ENCODE measurements at regions not wholly inside any gene's neighbourhood (a gene's known extent, or its start where the extent isn't known, plus 50 kb on each side); places are given as distances from the start of the nearest gene placed in this dataset.

DNA sequence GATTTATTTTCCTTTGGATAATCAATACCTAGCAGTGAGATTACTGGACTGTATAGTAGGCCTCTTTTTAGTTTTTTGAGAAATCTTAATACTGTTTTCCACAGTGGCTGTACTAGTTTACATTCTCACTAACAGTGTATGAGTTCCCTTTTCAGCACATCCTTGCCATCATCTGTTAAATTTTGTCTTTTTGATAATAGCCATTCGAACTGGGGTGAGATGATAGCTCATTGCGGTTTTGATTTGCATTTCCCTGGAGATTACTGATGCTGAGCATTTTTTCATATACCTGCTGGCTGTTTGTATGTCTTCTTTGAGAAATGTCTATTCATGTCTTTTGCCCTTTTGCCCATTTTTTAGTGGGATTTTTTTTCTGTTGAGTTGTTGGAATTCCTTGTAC lies 210.8 kb downstream of the CGGBP1 start:
- H3K18ac ChIP-seq (ENCODE audit: low read depth, low read length): no peak overlapping the region
- ChIA-PET POLR2A (ENCODE audit: unreplicated experiment) (no interaction called here), CTCF (no interaction called here)
- H2AK5ac ChIP-seq (ENCODE audit: low read depth, low read length): no peak overlapping the region
- no peak for DNase-seq
- no peak overlapping the region for H3K56ac ChIP-seq (ENCODE audit: extremely low read depth, insufficient read depth, low read length)
- TF ChIP-seq RFX5 (IDR thresholded peaks at IDR 0.05; ENCODE audit: low read depth, low read length) (no peak), MAZ (IDR thresholded peaks at IDR 0.05; ENCODE audit: borderline replicate concordance, low read depth, low read length) (no peak), NFE2L2 (IDR thresholded peaks at IDR 0.05; ENCODE audit: low read depth, low read length) (no peak), MXI1 (IDR thresholded peaks at IDR 0.05; ENCODE audit: borderline replicate concordance, low read depth, low read length) (no peak), CEBPB (IDR thresholded peaks at IDR 0.05; ENCODE audit: low read depth, low read length) (no peak), POLR2A (IDR thresholded peaks at IDR 0.05; ENCODE audit: low read depth, low read length) (no peak), RCOR1 (IDR thresholded peaks at IDR 0.05; ENCODE audit: insufficient replicate concordance, low read length) (no peak), CHD1 (IDR thresholded peaks at IDR 0.05; ENCODE audit: low read depth, low read length) (no peak), MAFK (IDR thresholded peaks at IDR 0.05; ENCODE audit: low read depth, low read length) (no peak), FOS (IDR thresholded peaks at IDR 0.05; ENCODE audit: low read depth, low read length) (no peak), SMC3 (IDR thresholded peaks at IDR 0.05; ENCODE audit: low read depth, low read length) (no peak), BHLHE40 (IDR thresholded peaks at IDR 0.05; ENCODE audit: low read depth, low read length) (no peak), RAD21 (IDR thresholded peaks at IDR 0.05; ENCODE audit: low read length) (no peak)
- TF ChIP-seq, protein P1, sequence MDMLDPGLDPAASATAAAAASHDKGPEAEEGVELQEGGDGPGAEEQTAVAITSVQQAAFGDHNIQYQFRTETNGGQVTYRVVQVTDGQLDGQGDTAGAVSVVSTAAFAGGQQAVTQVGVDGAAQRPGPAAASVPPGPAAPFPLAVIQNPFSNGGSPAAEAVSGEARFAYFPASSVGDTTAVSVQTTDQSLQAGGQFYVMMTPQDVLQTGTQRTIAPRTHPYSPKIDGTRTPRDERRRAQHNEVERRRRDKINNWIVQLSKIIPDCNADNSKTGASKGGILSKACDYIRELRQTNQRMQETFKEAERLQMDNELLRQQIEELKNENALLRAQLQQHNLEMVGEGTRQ (IDR thresholded peaks at IDR 0.05; ENCODE audit: low read depth, low read length): no peak
- TF ChIP-seq, protein P2, sequence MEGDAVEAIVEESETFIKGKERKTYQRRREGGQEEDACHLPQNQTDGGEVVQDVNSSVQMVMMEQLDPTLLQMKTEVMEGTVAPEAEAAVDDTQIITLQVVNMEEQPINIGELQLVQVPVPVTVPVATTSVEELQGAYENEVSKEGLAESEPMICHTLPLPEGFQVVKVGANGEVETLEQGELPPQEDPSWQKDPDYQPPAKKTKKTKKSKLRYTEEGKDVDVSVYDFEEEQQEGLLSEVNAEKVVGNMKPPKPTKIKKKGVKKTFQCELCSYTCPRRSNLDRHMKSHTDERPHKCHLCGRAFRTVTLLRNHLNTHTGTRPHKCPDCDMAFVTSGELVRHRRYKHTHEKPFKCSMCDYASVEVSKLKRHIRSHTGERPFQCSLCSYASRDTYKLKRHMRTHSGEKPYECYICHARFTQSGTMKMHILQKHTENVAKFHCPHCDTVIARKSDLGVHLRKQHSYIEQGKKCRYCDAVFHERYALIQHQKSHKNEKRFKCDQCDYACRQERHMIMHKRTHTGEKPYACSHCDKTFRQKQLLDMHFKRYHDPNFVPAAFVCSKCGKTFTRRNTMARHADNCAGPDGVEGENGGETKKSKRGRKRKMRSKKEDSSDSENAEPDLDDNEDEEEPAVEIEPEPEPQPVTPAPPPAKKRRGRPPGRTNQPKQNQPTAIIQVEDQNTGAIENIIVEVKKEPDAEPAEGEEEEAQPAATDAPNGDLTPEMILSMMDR (conservative IDR thresholded peaks at IDR 0.05; ENCODE audit: low read depth, low read length): no peak
- TF ChIP-seq, protein P3, sequence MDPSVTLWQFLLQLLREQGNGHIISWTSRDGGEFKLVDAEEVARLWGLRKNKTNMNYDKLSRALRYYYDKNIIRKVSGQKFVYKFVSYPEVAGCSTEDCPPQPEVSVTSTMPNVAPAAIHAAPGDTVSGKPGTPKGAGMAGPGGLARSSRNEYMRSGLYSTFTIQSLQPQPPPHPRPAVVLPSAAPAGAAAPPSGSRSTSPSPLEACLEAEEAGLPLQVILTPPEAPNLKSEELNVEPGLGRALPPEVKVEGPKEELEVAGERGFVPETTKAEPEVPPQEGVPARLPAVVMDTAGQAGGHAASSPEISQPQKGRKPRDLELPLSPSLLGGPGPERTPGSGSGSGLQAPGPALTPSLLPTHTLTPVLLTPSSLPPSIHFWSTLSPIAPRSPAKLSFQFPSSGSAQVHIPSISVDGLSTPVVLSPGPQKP (IDR thresholded peaks at IDR 0.05; ENCODE audit: borderline replicate concordance, low read depth, low read length): no peak
- H3K9me3 ChIP-seq (ENCODE audit: control insufficient read depth, insufficient read depth, low read length): no peaks in the 10 kb centered on the region
- no peaks in the 10 kb centered on the region for H3K27me3 ChIP-seq (ENCODE audit: control insufficient read depth, insufficient read depth, low read length)
- H4K91ac ChIP-seq (ENCODE audit: insufficient read depth, low read depth, low read length): no peak overlapping the region
- no peaks in the 10 kb centered on the region for H3K79me1 ChIP-seq (ENCODE audit: low read depth in 1 of 2, low read length in 2 of 2)
- no peak overlapping the region for H3K9ac ChIP-seq (ENCODE audit: low read depth, low read length)
- no peak overlapping the region for H2AFZ ChIP-seq (replicated peaks; ENCODE audit: low read length, poor library complexity)
- no peak overlapping the region for H4K8ac ChIP-seq (ENCODE audit: low read depth in 2 of 2, low read length in 2 of 2)
- H3K27ac ChIP-seq (ENCODE audit: insufficient read depth, low read length): no peak overlapping the region
- H3K4me3 ChIP-seq (ENCODE audit: insufficient read depth, low read depth, low read length): no peak overlapping the region
- H2BK15ac ChIP-seq (ENCODE audit: low read depth, low read length): no peak overlapping the region
- no peak overlapping the region for H2BK5ac ChIP-seq (ENCODE audit: low read depth, low read length, poor library complexity, severe bottlenecking)
- H2BK20ac ChIP-seq (ENCODE audit: low read depth, low read length): no peak overlapping the region
- no peak overlapping the region for H3K4me2 ChIP-seq (ENCODE audit: low read depth, low read length)
- no peak for ATAC-seq (ENCODE audit: low read depth)
- no peaks in the 10 kb centered on the region for H3K9me1 ChIP-seq (ENCODE audit: insufficient read depth, low read length)
- no peaks in the 10 kb centered on the region for H3K36me3 ChIP-seq (ENCODE audit: control insufficient read depth, insufficient read depth, low read length)
- no peak overlapping the region for H3K4ac ChIP-seq (ENCODE audit: low read depth, low read length)
- dilution Hi-C loops (cut with HindIII; ENCODE audit: low sequenced_read_pairs, unreplicated experiment): no loop called here
- H3K23ac ChIP-seq (ENCODE audit: low read depth, low read length): no peak overlapping the region
- no peak overlapping the region for H3K14ac ChIP-seq (replicated peaks; ENCODE audit: low read depth, low read length)
- WGBS, 2 experiments (ENCODE audit: extremely low coverage in 2 of 2, insufficient read length in 1 of 2): no CpG with 5 or more reads among the region's 2 CpGs
- no TSS peak for BruUV-seq (replicated peaks)
- H4K20me1 ChIP-seq (ENCODE audit: insufficient read depth, low read length): no peaks in the 10 kb centered on the region
- no peak overlapping the region for H2BK120ac ChIP-seq (ENCODE audit: low read depth, low read length)
- in situ Hi-C loops (cut with MboI; ENCODE audit: low sequenced_read_pairs): no loop called here
- no peak overlapping the region for H2AK9ac ChIP-seq (replicated peaks; ENCODE audit: low read depth, low read length, poor library complexity)
- intact Hi-C loops (cut with micrococcal nuclease): no loop called here
- no peak overlapping the region for H4K5ac ChIP-seq (ENCODE audit: low read depth, low read length)
- H3K4me1 ChIP-seq (ENCODE audit: control insufficient read depth, insufficient read depth, low read length): no peaks in the 10 kb centered on the region

All from IMR-90 (cell line).